ENCODE measurements at regions not wholly inside any gene's neighbourhood (a gene's known extent, or its start where the extent isn't known, plus 50 kb on each side); places are given as distances from the start of the nearest gene placed in this dataset.

GRCh38 chr4:55733932-55734331, 85.7 kb upstream of the EXOC1L start:
- H3K4me1 Mint-ChIP-seq (ENCODE audit: low read depth in 2 of 2), result no peaks in the 10 kb centered on the region

GRCh38 chr4:55736605-55737183, 82.9 kb upstream of the EXOC1L start:
- no peaks in the 10 kb centered on the region for H3K36me3 Mint-ChIP-seq (ENCODE audit: insufficient read depth)
- no peak overlapping the region for H3K4me3 Mint-ChIP-seq
- DNase-seq (no peak), ATAC-seq (replicated peaks) (no peak)
- no peak overlapping the region for H3K27ac Mint-ChIP-seq
- no peaks in the 10 kb centered on the region for H3K4me1 Mint-ChIP-seq (ENCODE audit: low read depth in 2 of 2)
- H3K9me3 Mint-ChIP-seq, result no peaks in the 10 kb centered on the region
- H3K27me3 Mint-ChIP-seq, result peaks cover 47 to 53% of the 10 kb centered on the region in 2 donors

More at GRCh38 chr4:55733932-55734331, 85.7 kb upstream of the EXOC1L start:
- DNase-seq (no peak), ATAC-seq (replicated peaks) (no peak)
- no peak overlapping the region for H3K27ac Mint-ChIP-seq
- no peak overlapping the region for H3K4me3 Mint-ChIP-seq
- H3K9me3 Mint-ChIP-seq, result no peaks in the 10 kb centered on the region
- H3K36me3 Mint-ChIP-seq (ENCODE audit: insufficient read depth), result no peaks in the 10 kb centered on the region
- H3K27me3 Mint-ChIP-seq, result peaks cover 37 to 39% of the 10 kb centered on the region in 2 donors

- Mint-ChIP-seq H3K36me3 (ENCODE audit: insufficient read depth) (no peaks in the 10 kb centered on the region), H3K4me1 (ENCODE audit: low read depth in 2 of 2) (no peaks in the 10 kb centered on the region), H3K27me3 (peaks cover 42 to 56% of the 10 kb centered on the region in 2 donors), H3K27ac (no peak overlapping the region), H3K4me3 (no peak overlapping the region), H3K9me3 (no peaks in the 10 kb centered on the region)
- no peak for ATAC-seq (replicated peaks)
- no peak for DNase-seq
Observed at GRCh38 chr4:55742655-55743202, 76.9 kb upstream of the EXOC1L start.

- Mint-ChIP-seq H3K27ac (no peak overlapping the region), H3K4me3 (no peak overlapping the region), H3K9me3 (no peaks in the 10 kb centered on the region), H3K36me3 (ENCODE audit: insufficient read depth) (no peaks in the 10 kb centered on the region), H3K4me1 (ENCODE audit: low read depth in 2 of 2) (no peaks in the 10 kb centered on the region), H3K27me3 (peaks cover 45 to 56% of the 10 kb centered on the region in 2 donors)
- ATAC-seq (replicated peaks), result no peak
- DNase-seq, result no peak
Observed at GRCh38 chr4:55744369-55744768, 75.2 kb upstream of the EXOC1L start.

GRCh38 chr4:55745014-55745413, 74.6 kb upstream of the EXOC1L start:
- Mint-ChIP-seq H3K27ac (no peak overlapping the region), H3K27me3 (peaks cover 41 to 51% of the 10 kb centered on the region in 2 donors), H3K4me3 (no peak overlapping the region), H3K9me3 (no peaks in the 10 kb centered on the region), H3K4me1 (ENCODE audit: low read depth in 2 of 2) (no peaks in the 10 kb centered on the region), H3K36me3 (ENCODE audit: insufficient read depth) (no peaks in the 10 kb centered on the region)
- ATAC-seq (replicated peaks) (no peak), DNase-seq (no peak)

GRCh38 chr4:55747793-55748192, 71.8 kb upstream of the EXOC1L start:
- Mint-ChIP-seq H3K36me3 (ENCODE audit: insufficient read depth) (no peaks in the 10 kb centered on the region), H3K4me1 (ENCODE audit: low read depth in 2 of 2) (no peaks in the 10 kb centered on the region), H3K4me3 (no peak overlapping the region), H3K27me3 (peaks cover 33 to 47% of the 10 kb centered on the region in 2 donors), H3K9me3 (no peaks in the 10 kb centered on the region), H3K27ac (no peak overlapping the region)
- DNase-seq (no peak), ATAC-seq (replicated peaks) (no peak)

- no peak for ATAC-seq (replicated peaks)
- Mint-ChIP-seq H3K9me3 (no peaks in the 10 kb centered on the region), H3K27me3 (peaks cover 33 to 42% of the 10 kb centered on the region in 2 donors), H3K27ac (no peak overlapping the region), H3K4me1 (ENCODE audit: low read depth in 2 of 2) (no peaks in the 10 kb centered on the region), H3K4me3 (no peak overlapping the region), H3K36me3 (ENCODE audit: insufficient read depth) (no peaks in the 10 kb centered on the region)
- DNase-seq, result no peak
Observed at GRCh38 chr4:55749666-55750065, 69.9 kb upstream of the EXOC1L start.

GRCh38 chr4:55752810-55753209, 66.8 kb upstream of the EXOC1L start:
- Mint-ChIP-seq H3K27me3 (peaks cover 21 to 24% of the 10 kb centered on the region in 2 donors), H3K4me3 (no peak overlapping the region), H3K9me3 (no peaks in the 10 kb centered on the region), H3K4me1 (ENCODE audit: low read depth in 2 of 2) (no peaks in the 10 kb centered on the region), H3K27ac (no peak overlapping the region), H3K36me3 (ENCODE audit: insufficient read depth) (no peaks in the 10 kb centered on the region)
- DNase-seq, result no peak
- no peak for ATAC-seq (replicated peaks)

- DNase-seq (no peak), ATAC-seq (replicated peaks) (no peak)
- H3K4me3 Mint-ChIP-seq, result no peak overlapping the region
- no peaks in the 10 kb centered on the region for H3K9me3 Mint-ChIP-seq
- no peaks in the 10 kb centered on the region for H3K36me3 Mint-ChIP-seq (ENCODE audit: insufficient read depth)
- H3K27me3 Mint-ChIP-seq, result peaks cover 11 to 14% of the 10 kb centered on the region in 2 donors
- no peak overlapping the region for H3K27ac Mint-ChIP-seq
- H3K4me1 Mint-ChIP-seq (ENCODE audit: low read depth in 2 of 2), result no peaks in the 10 kb centered on the region
Observed at GRCh38 chr4:55753856-55754255, 65.7 kb upstream of the EXOC1L start.

- H3K27me3 Mint-ChIP-seq, result peaks cover 6 to 7% of the 10 kb centered on the region in 2 donors
- H3K27ac Mint-ChIP-seq, result no peak overlapping the region
- no peaks in the 10 kb centered on the region for H3K4me1 Mint-ChIP-seq (ENCODE audit: low read depth in 2 of 2)
- H3K9me3 Mint-ChIP-seq, result no peaks in the 10 kb centered on the region
- no peaks in the 10 kb centered on the region for H3K36me3 Mint-ChIP-seq (ENCODE audit: insufficient read depth)
- no peak for ATAC-seq (replicated peaks)
- no peak for DNase-seq
- no peak overlapping the region for H3K4me3 Mint-ChIP-seq
Observed at GRCh38 chr4:55754754-55755350, 64.7 kb upstream of the EXOC1L start.

- Mint-ChIP-seq H3K27ac (no peak overlapping the region), H3K27me3 (peaks cover 5 to 6% of the 10 kb centered on the region in 2 donors), H3K36me3 (ENCODE audit: insufficient read depth) (no peaks in the 10 kb centered on the region), H3K9me3 (no peaks in the 10 kb centered on the region), H3K4me1 (ENCODE audit: low read depth in 2 of 2) (no peaks in the 10 kb centered on the region), H3K4me3 (no peak overlapping the region)
- no peak for ATAC-seq (replicated peaks)
- no peak for DNase-seq
Observed at GRCh38 chr4:55756208-55756607, 63.4 kb upstream of the EXOC1L start.

GRCh38 chr4:55757356-55757952, 62.1 kb upstream of the EXOC1L start:
- no peak for ATAC-seq (replicated peaks)
- Mint-ChIP-seq H3K36me3 (ENCODE audit: insufficient read depth) (no peaks in the 10 kb centered on the region), H3K4me3 (no peak overlapping the region), H3K27me3 (no peaks in the 10 kb centered on the region), H3K27ac (peak overlapping the region in 1 of 2 donors; percentile 7), H3K9me3 (no peaks in the 10 kb centered on the region), H3K4me1 (ENCODE audit: low read depth in 2 of 2) (no peaks in the 10 kb centered on the region)
- no peak for DNase-seq

- DNase-seq, result no peak
- Mint-ChIP-seq H3K36me3 (ENCODE audit: insufficient read depth) (no peaks in the 10 kb centered on the region), H3K4me1 (ENCODE audit: low read depth in 2 of 2) (no peaks in the 10 kb centered on the region), H3K4me3 (no peak overlapping the region), H3K9me3 (no peaks in the 10 kb centered on the region), H3K27me3 (no peaks in the 10 kb centered on the region), H3K27ac (no peak overlapping the region)
- no peak for ATAC-seq (replicated peaks)
Observed at GRCh38 chr4:55758066-55758465, 61.5 kb upstream of the EXOC1L start.

- no peaks in the 10 kb centered on the region for H3K9me3 Mint-ChIP-seq
- ATAC-seq (replicated peaks) (no peak), DNase-seq (no peak)
- H3K27me3 Mint-ChIP-seq, result no peaks in the 10 kb centered on the region
- no peak overlapping the region for H3K27ac Mint-ChIP-seq
- no peak overlapping the region for H3K4me3 Mint-ChIP-seq
- H3K36me3 Mint-ChIP-seq (ENCODE audit: insufficient read depth), result no peaks in the 10 kb centered on the region
- H3K4me1 Mint-ChIP-seq (ENCODE audit: low read depth in 2 of 2), result no peaks in the 10 kb centered on the region
Observed at GRCh38 chr4:55758570-55758969, 61.0 kb upstream of the EXOC1L start.

All from effector memory CD8-positive, alpha-beta T cell (primary cell).